ENCODE measurements at regions not wholly inside any gene's neighbourhood (a gene's known extent, or its start where the extent isn't known, plus 50 kb on each side); places are given as distances from the start of the nearest gene placed in this dataset.

DNA sequence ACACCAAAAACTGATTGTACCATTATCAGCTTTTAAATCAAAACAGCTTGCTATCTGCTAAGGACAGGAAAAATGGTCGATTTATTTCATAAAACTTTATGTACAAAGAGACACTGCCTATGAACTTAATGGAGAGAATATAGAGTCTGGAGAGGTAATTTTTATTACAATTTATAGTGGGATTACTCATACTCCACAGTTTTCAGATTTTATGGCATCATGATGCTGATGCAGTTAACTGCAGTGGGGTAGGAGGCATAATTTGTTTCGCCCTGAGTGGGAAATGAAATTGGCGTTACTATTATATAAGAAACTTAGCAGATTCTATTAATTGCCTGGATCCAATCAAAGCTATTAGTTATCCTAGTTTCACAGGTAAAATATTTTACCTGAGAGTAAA is 301.4 kb downstream of the KLF12 start:
- H3K27me3 Mint-ChIP-seq, result no peaks in the 10 kb centered on the region
- no peak overlapping the region for H3K27ac Mint-ChIP-seq
- H3K36me3 Mint-ChIP-seq, result no peaks in the 10 kb centered on the region
- H3K4me3 Mint-ChIP-seq, result no peak overlapping the region
- H3K4me1 Mint-ChIP-seq (ENCODE audit: unreplicated experiment), result peaks cover 14% of the 10 kb centered on the region
- H3K9me3 Mint-ChIP-seq, result no peaks in the 10 kb centered on the region
- no peak for DNase-seq (ENCODE audit: extremely low spot score, unreplicated experiment)
- TF ChIP-seq CTCF (conservative IDR thresholded peaks at IDR 0.05), result no peak

DNA sequence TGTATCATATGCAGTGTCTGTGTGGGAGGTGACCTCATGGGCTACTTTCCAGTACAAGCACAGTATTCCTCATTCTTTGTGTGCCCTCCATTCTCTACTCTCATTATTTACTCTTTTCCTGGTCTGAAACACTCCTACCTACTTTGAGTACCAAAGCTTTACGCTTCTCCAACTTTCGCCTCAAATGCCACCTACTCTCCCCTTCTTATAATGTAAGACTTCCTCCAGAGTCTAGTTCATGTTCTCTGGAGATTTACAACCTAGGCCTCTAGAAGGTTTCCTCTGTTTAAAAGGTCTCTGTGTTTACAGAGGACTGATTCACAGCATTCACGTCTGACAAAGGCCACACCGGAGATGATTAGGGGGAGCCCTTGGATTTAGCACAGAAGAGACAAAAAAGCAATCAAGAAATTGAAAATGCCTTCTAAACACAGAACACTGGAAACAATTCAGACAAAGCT is 302.0 kb downstream of the KLF12 start:
- Mint-ChIP-seq H3K27me3 (no peaks in the 10 kb centered on the region), H3K4me1 (ENCODE audit: unreplicated experiment) (peaks cover 14% of the 10 kb centered on the region), H3K27ac (no peak overlapping the region), H3K9me3 (no peaks in the 10 kb centered on the region), H3K4me3 (no peak overlapping the region), H3K36me3 (no peaks in the 10 kb centered on the region)
- DNase-seq (ENCODE audit: extremely low spot score, unreplicated experiment), result no peak
- TF ChIP-seq CTCF (conservative IDR thresholded peaks at IDR 0.05), result no peak

DNA sequence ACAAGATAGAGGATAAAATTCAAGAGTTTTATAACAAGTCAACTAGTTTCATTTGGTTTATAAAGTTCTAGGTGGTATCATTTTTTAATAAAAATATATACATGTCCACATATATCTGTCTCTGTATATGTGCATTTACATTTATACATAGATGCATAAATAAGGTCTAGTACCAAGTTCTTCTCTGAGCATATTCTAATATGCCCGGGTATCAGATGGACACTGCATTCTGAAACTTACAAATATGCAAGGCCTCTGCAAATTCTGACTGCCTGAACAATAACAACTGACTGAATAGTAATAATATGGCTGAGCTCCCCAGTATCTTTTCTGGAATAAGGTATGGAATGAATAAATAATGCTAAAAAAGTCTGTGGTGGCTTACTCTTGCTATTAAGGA is 304.8 kb downstream of the KLF12 start:
- Mint-ChIP-seq H3K36me3 (peaks cover 6% of the 10 kb centered on the region), H3K4me3 (no peak overlapping the region), H3K27ac (no peak overlapping the region), H3K4me1 (ENCODE audit: unreplicated experiment) (peaks cover 14% of the 10 kb centered on the region), H3K27me3 (no peaks in the 10 kb centered on the region), H3K9me3 (peaks cover 6% of the 10 kb centered on the region)
- TF ChIP-seq CTCF (conservative IDR thresholded peaks at IDR 0.05), result no peak
- no peak for DNase-seq (ENCODE audit: extremely low spot score, unreplicated experiment)

DNA sequence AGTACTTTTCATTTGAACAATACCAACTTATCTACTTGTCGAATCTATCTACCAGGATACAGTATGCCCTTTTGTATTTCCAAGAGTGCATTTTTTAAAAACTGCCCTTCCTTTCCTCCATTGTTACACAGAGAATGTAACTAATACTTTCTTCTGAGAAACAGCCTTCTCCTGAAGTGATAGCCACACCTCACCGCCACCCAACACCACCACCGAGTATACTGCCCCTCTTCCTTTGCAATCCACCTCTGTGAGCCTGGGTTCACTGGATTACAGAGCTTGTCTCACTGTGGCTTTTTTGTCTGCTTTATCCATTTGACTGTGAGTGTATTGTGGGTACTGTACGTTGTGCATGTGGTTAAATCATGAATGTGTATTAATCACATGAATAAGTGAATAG is 305.4 kb downstream of the KLF12 start:
- Mint-ChIP-seq H3K4me3 (no peak overlapping the region), H3K4me1 (ENCODE audit: unreplicated experiment) (peaks cover 14% of the 10 kb centered on the region), H3K36me3 (peaks cover 6% of the 10 kb centered on the region), H3K27me3 (no peaks in the 10 kb centered on the region), H3K27ac (no peak overlapping the region), H3K9me3 (peaks cover 6% of the 10 kb centered on the region)
- no peak for TF ChIP-seq CTCF (conservative IDR thresholded peaks at IDR 0.05)
- no peak for DNase-seq (ENCODE audit: extremely low spot score, unreplicated experiment)

- H3K36me3 Mint-ChIP-seq, result peaks cover 6% of the 10 kb centered on the region
- H3K27me3 Mint-ChIP-seq, result no peaks in the 10 kb centered on the region
- H3K27ac Mint-ChIP-seq, result no peak overlapping the region
- peaks cover 6% of the 10 kb centered on the region for H3K9me3 Mint-ChIP-seq
- no peak overlapping the region for H3K4me3 Mint-ChIP-seq
- peaks cover 9% of the 10 kb centered on the region for H3K4me1 Mint-ChIP-seq (ENCODE audit: unreplicated experiment)
- no peak for DNase-seq (ENCODE audit: extremely low spot score, unreplicated experiment)
- TF ChIP-seq CTCF (conservative IDR thresholded peaks at IDR 0.05), result no peak
Measured at GRCh38 chr13:73827434-73827833, 306.8 kb downstream of the KLF12 start.

DNA sequence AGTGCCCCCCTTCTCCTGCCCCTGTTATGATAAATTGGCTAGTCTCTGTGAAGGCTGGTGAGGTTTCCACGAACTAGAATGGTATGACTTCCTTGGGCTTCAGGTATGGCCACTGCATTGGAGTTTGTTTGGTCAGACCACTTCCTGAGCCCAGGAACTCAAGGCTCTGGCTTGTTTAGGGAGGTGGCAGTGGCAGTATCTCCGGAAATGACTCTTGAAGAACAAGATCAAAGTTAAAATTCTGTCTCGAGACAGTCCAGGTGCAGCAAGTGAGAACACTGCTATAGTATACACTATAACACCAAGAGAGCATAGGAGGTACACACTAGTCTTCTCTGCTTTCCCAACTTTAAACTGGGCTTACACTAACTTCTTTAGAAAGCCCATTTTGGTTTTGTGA is 309.1 kb downstream of the KLF12 start:
- no peak for TF ChIP-seq CTCF (conservative IDR thresholded peaks at IDR 0.05)
- no peak overlapping the region for H3K4me3 Mint-ChIP-seq
- DNase-seq (ENCODE audit: extremely low spot score, unreplicated experiment), result no peak
- no peak overlapping the region for H3K27ac Mint-ChIP-seq
- H3K27me3 Mint-ChIP-seq, result no peaks in the 10 kb centered on the region
- H3K9me3 Mint-ChIP-seq, result peaks cover 19% of the 10 kb centered on the region
- H3K36me3 Mint-ChIP-seq, result peaks cover 6% of the 10 kb centered on the region
- H3K4me1 Mint-ChIP-seq (ENCODE audit: unreplicated experiment), result peaks cover 4% of the 10 kb centered on the region

Measured in type B pancreatic cell (in vitro differentiated cells).